ENCODE measurements at regions not wholly inside any gene's neighbourhood (a gene's known extent, or its start where the extent isn't known, plus 50 kb on each side); places are given as distances from the start of the nearest gene placed in this dataset.

- H3K27ac ChIP-seq: no peak overlapping the region
- H3K36me3 ChIP-seq: no peaks in the 10 kb centered on the region
- intact Hi-C loops (cut with DNase I): no loop called here
- no peaks in the 10 kb centered on the region for H3K9me3 ChIP-seq
- no peak overlapping the region for H3K4me3 ChIP-seq
- ATAC-seq (peak; percentile 62 to 70), DNase-seq (no peak)
- no peaks in the 10 kb centered on the region for H3K27me3 ChIP-seq (ENCODE audit: low read depth)
- H3K4me1 ChIP-seq: peaks cover 5% of the 10 kb centered on the region
- TF ChIP-seq, protein P1, sequence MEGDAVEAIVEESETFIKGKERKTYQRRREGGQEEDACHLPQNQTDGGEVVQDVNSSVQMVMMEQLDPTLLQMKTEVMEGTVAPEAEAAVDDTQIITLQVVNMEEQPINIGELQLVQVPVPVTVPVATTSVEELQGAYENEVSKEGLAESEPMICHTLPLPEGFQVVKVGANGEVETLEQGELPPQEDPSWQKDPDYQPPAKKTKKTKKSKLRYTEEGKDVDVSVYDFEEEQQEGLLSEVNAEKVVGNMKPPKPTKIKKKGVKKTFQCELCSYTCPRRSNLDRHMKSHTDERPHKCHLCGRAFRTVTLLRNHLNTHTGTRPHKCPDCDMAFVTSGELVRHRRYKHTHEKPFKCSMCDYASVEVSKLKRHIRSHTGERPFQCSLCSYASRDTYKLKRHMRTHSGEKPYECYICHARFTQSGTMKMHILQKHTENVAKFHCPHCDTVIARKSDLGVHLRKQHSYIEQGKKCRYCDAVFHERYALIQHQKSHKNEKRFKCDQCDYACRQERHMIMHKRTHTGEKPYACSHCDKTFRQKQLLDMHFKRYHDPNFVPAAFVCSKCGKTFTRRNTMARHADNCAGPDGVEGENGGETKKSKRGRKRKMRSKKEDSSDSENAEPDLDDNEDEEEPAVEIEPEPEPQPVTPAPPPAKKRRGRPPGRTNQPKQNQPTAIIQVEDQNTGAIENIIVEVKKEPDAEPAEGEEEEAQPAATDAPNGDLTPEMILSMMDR (IDR thresholded peaks at IDR 0.05): no peak
Measured at GRCh38 chr5:34509392-34509791, 146.7 kb upstream of the RAI14 start.

- Histone ChIP-seq H3K9me3 (no peaks in the 10 kb centered on the region), H3K4me1 (peaks cover 5% of the 10 kb centered on the region), H3K27ac (peak overlapping the region; percentile 13), H3K4me3 (no peak overlapping the region), H3K27me3 (ENCODE audit: low read depth) (no peaks in the 10 kb centered on the region), H3K36me3 (no peaks in the 10 kb centered on the region)
- TF ChIP-seq, protein P1 (IDR thresholded peaks at IDR 0.05): no peak
- intact Hi-C loops (cut with DNase I): no loop called here
- DNase-seq: no peak
- no peak for ATAC-seq
Measured at GRCh38 chr5:34510002-34510401, 146.1 kb upstream of the RAI14 start.

GRCh38 chr5:34511063-34511462 lies 145.1 kb upstream of the RAI14 start:
- ATAC-seq: peak in 1 of 2 donors; percentile 72
- TF ChIP-seq, protein P1 (IDR thresholded peaks at IDR 0.05): no peak
- H3K4me3 ChIP-seq: no peak overlapping the region
- H3K36me3 ChIP-seq: no peaks in the 10 kb centered on the region
- intact Hi-C loops (cut with DNase I): no loop called here
- H3K27ac ChIP-seq: peak overlapping the region; percentile 13
- H3K4me1 ChIP-seq: peaks cover 5% of the 10 kb centered on the region
- H3K27me3 ChIP-seq (ENCODE audit: low read depth): no peaks in the 10 kb centered on the region
- no peaks in the 10 kb centered on the region for H3K9me3 ChIP-seq
- no peak for DNase-seq

GRCh38 chr5:34511481-34511880 lies 144.6 kb upstream of the RAI14 start:
- H3K27me3 ChIP-seq (ENCODE audit: low read depth): no peaks in the 10 kb centered on the region
- no peak overlapping the region for H3K4me3 ChIP-seq
- peak overlapping the region; percentile 13 for H3K27ac ChIP-seq
- intact Hi-C loops (cut with DNase I): no loop called here
- TF ChIP-seq, protein P1 (IDR thresholded peaks at IDR 0.05): no peak
- DNase-seq (no peak), ATAC-seq (no peak)
- H3K4me1 ChIP-seq: peaks cover 5% of the 10 kb centered on the region
- no peaks in the 10 kb centered on the region for H3K36me3 ChIP-seq
- H3K9me3 ChIP-seq: no peaks in the 10 kb centered on the region

DNA sequence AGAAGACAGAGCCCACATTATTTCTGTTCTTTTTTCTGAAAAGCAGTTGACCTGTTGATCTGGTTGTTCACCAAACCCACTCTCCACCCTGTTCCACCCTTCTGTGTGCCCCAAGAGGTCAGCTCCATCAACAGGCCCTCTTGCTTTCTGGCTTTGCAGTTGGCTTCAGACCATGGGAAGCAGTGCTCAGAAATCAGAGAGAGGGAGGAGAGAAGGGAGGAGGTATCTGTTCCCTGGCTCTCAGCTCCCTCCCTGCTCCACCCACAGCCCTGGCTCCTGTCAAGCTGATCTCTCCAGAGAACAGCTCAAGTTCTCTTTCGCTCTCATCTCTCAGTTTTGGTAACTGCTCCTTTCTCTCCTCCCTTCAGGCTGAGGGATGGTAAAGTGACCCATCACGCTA lies 144.2 kb upstream of the RAI14 start:
- peak; percentile 71 to 72 for ATAC-seq
- H3K4me1 ChIP-seq: peaks cover 5% of the 10 kb centered on the region
- no peaks in the 10 kb centered on the region for H3K27me3 ChIP-seq (ENCODE audit: low read depth)
- no peaks in the 10 kb centered on the region for H3K36me3 ChIP-seq
- no peak overlapping the region for H3K4me3 ChIP-seq
- no peak for DNase-seq
- intact Hi-C loops (cut with DNase I): no loop called here
- peak overlapping the region; percentile 13 for H3K27ac ChIP-seq
- no peaks in the 10 kb centered on the region for H3K9me3 ChIP-seq
- TF ChIP-seq, protein P1 (IDR thresholded peaks at IDR 0.05): no peak

- Histone ChIP-seq H3K27ac (no peak overlapping the region), H3K36me3 (no peaks in the 10 kb centered on the region), H3K4me3 (no peak overlapping the region), H3K9me3 (no peaks in the 10 kb centered on the region), H3K4me1 (no peaks in the 10 kb centered on the region), H3K27me3 (ENCODE audit: low read depth) (no peaks in the 10 kb centered on the region)
- intact Hi-C loops (cut with DNase I): no loop called here
- no peak for ATAC-seq
- no peak for DNase-seq
- TF ChIP-seq, protein P1 (IDR thresholded peaks at IDR 0.05): no peak
Measured at GRCh38 chr5:34516166-34516565, 140.0 kb upstream of the RAI14 start.
